A549 (cell line): ENCODE measurements at regions not wholly inside any gene's neighbourhood (a gene's known extent, or its start where the extent isn't known, plus 50 kb on each side); places are given as distances from the start of the nearest gene placed in this dataset.
A peak's percentile ranks its signal among the peaks of the same experiment; 100 is the strongest.

Experiments used
- ATAC-seq, 2 experiments: fragments of 200-7000 bp in 1 of 2; fragments of >200 bp in 1 of 2; cut with Nextera tagmentation in 1 of 2; cut with Tn5 transposase in 1 of 2; 3 replicates each; pipeline versions ENCODE4 v1.8.0 to v1.9.1; 2018 to 2020; ENCODE audit warnings: mild to moderate bottlenecking in 1 of 2, moderate library complexity in 1 of 2
- CTCF ChIA-PET: fragments of 300-600 bp; sonication (Branson Sonifier 250); formaldehyde crosslinking; extraction: SDS; loops from one replicate; lab custom pipeline; 2021; ENCODE audit warnings: antibody characterized with exemption, inconsistent platforms; lab: Yijun Ruan, JAX
- POLR2A ChIA-PET: fragments of 350-600 bp; formaldehyde crosslinking; extraction: SDS; loops from one replicate; lab custom pipeline; 2021; ENCODE audit warnings: antibody characterized with exemption, inconsistent platforms; lab: Yijun Ruan, JAX
- DNase-seq, 2 experiments: peaks; one replicate each; pipeline versions ENCODE4 v3.0.0 to v3.0.0-alpha.2; 2011 to 2016; ENCODE audit warnings: low read depth in 1 of 2, low spot score in 1 of 2
- FAIRE-seq: peaks from 2 replicates; lab custom pipeline; 2011; peaks lifted over from hg19 to GRCh38; lab: Jason Lieb, UNC
- H3K27ac ChIP-seq, 2 experiments: fragments of >200 bp; sonication (Bioruptor Twin); formaldehyde crosslinking; 3 replicates each; pipeline ENCODE4 v1.5.1; 2016 to 2017
- H3K4me1 ChIP-seq: fragments of >200 bp; sonication (Bioruptor Twin); formaldehyde crosslinking; 3 replicates; pipeline ENCODE4 v1.6.1; 2016
- H3K4me2 ChIP-seq: fragments of >200 bp; sonication (Bioruptor Twin); formaldehyde crosslinking; 3 replicates; pipeline ENCODE4 v1.6.1; 2016
- H3K4me3 ChIP-seq: fragments of >200 bp; sonication (Bioruptor Twin); formaldehyde crosslinking; 3 replicates; pipeline ENCODE4 v1.5.1; 2016
- H3K9me3 ChIP-seq: fragments of >200 bp; sonication (Bioruptor Twin); formaldehyde crosslinking; 3 replicates; pipeline ENCODE4 v1.6.1; 2016
- BCL3 ChIP-seq: fragments of >200 bp; sonication (Bioruptor Twin); formaldehyde crosslinking; IDR thresholded peaks from 3 replicates; pipeline ENCODE4 v1.6.1; 2016
- CBX2 ChIP-seq: fragments of 200-600 bp; sonication (generic); IDR thresholded peaks from 2 replicates; pipeline ENCODE4 v1.6.1; 2016; ENCODE audit warnings: low read depth, mild to moderate bottlenecking, borderline replicate concordance
- CHD2 ChIP-seq: fragments of 150-350 bp; IDR thresholded peaks from 2 replicates; pipeline ENCODE4 v1.6.1; 2014; ENCODE audit warnings: low read length; ENCODE audit not compliant: partially characterized antibody
- EP300 ChIP-seq, 2 experiments: fragments of >200 bp; sonication (Bioruptor Twin); formaldehyde crosslinking; IDR thresholded peaks; 2 replicates in 1 of 2; 3 replicates in 1 of 2; pipeline ENCODE4 v1.6.1; 2016 to 2017
- FOSL2 ChIP-seq, 2 experiments: fragments of 450-650 bp in 1 of 2; fragments of >200 bp in 1 of 2; sonication (Bioruptor Twin) in 1 of 2; formaldehyde crosslinking; IDR thresholded peaks; 2 replicates each; pipeline versions ENCODE4 v1.5.0 to v1.6.1; 2016 to 2020; ENCODE audit warnings: mild to moderate bottlenecking in 1 of 2, moderate library complexity in 1 of 2
- FOXS1 ChIP-seq: fragments of 250-450 bp; sonication (Bioruptor Pico); IDR thresholded peaks from 2 replicates; pipeline ENCODE4 v1.5.0; 2020; ENCODE audit warnings: mild to moderate bottlenecking, moderate library complexity
- GATA3 ChIP-seq: IDR thresholded peaks from 2 replicates; pipeline ENCODE4 v1.6.1; 2012; ENCODE audit warnings: borderline replicate concordance
- HDAC2 ChIP-seq: fragments of 200-600 bp; sonication (generic); IDR thresholded peaks from 2 replicates; pipeline ENCODE4 v1.6.1; 2016
- HOXB13 ChIP-seq: fragments of 250-450 bp; sonication (Bioruptor Pico); IDR thresholded peaks from 2 replicates; pipeline ENCODE4 v1.5.0; 2020; ENCODE audit warnings: low read depth, mild to moderate bottlenecking, moderate library complexity
- MAFK ChIP-seq: fragments of 450-650 bp; IDR thresholded peaks from 2 replicates; pipeline ENCODE4 v1.6.1; 2014; ENCODE audit not compliant: partially characterized antibody
- NFE2L2 ChIP-seq: fragments of 150-350 bp; conservative IDR thresholded peaks from 2 replicates; pipeline ENCODE4 v1.6.1; 2014; ENCODE audit warnings: low read length
- NPAS2 ChIP-seq: fragments of 250-450 bp; sonication (Bioruptor Pico); IDR thresholded peaks from 2 replicates; pipeline ENCODE4 v1.8.0; 2022; ENCODE audit warnings: mild to moderate bottlenecking, moderate library complexity, borderline replicate concordance
- POLR2A ChIP-seq: IDR thresholded peaks from 2 replicates; pipeline ENCODE4 v1.6.1; 2012; ENCODE audit warnings: mild to moderate bottlenecking, low read length
- RAD21 ChIP-seq, 2 experiments: fragments of >200 bp in 1 of 2; sonication (Bioruptor Twin) in 1 of 2; formaldehyde crosslinking in 1 of 2; IDR thresholded peaks in 1 of 2; conservative IDR thresholded peaks in 1 of 2; 2 replicates in 1 of 2; 3 replicates in 1 of 2; pipeline ENCODE4 v1.6.1; 2012 to 2018; ENCODE audit warnings: inconsistent platforms in 1 of 2
- RFX5 ChIP-seq: fragments of 450-650 bp; IDR thresholded peaks from 2 replicates; pipeline ENCODE4 v1.7.1; 2014; ENCODE audit warnings: antibody characterized with exemption, mild to moderate bottlenecking, moderate library complexity
- SREBF2 ChIP-seq: fragments of 450-650 bp; IDR thresholded peaks from 2 replicates; pipeline ENCODE4 v1.6.1; 2014; ENCODE audit warnings: mild to moderate bottlenecking, moderate library complexity
- TP53 ChIP-seq: fragments of 250-450 bp; sonication (Bioruptor Pico); IDR thresholded peaks from 2 replicates; pipeline ENCODE4 v1.5.0; 2021; ENCODE audit warnings: mild to moderate bottlenecking, moderate library complexity
- ZC3H11A ChIP-seq: fragments of 450-650 bp; IDR thresholded peaks from 2 replicates; pipeline ENCODE4 v1.6.1; 2014; ENCODE audit warnings: antibody characterized with exemption, mild to moderate bottlenecking
- ZFP36 ChIP-seq: fragments of 450-650 bp; IDR thresholded peaks from 2 replicates; pipeline ENCODE4 v1.6.1; 2014; ENCODE audit warnings: borderline replicate concordance; ENCODE audit not compliant: partially characterized antibody
- ZNF302 ChIP-seq: fragments of 250-450 bp; sonication (Bioruptor Pico); IDR thresholded peaks from 2 replicates; pipeline ENCODE4 v1.9.0; 2021; ENCODE audit warnings: inconsistent platforms, mild to moderate bottlenecking, moderate library complexity
- ZSCAN20 ChIP-seq: fragments of 250-450 bp; sonication (Bioruptor Pico); IDR thresholded peaks from 2 replicates; pipeline ENCODE4 v1.8.0; 2022; ENCODE audit warnings: mild to moderate bottlenecking, moderate library complexity
- WGBS: methylation state at CpG from one replicate; pipeline ENCODE4 v1.1.6; 2017; ENCODE audit errors: missing lambda C conversion rate; 5-methylcytosine and 5-hydroxymethylcytosine counted together
- TF ChIP-seq, protein P1 (sequence below): fragments of 450-650 bp; IDR thresholded peaks from 2 replicates; pipeline ENCODE4 v1.6.1; 2014; ENCODE audit warnings: antibody characterized with exemption
- TF ChIP-seq, protein P2 (sequence below): fragments of >200 bp; sonication (Bioruptor Twin); formaldehyde crosslinking; IDR thresholded peaks from 2 replicates; pipeline ENCODE4 v1.6.1; 2016
- TF ChIP-seq, protein P3 (sequence below): fragments of >200 bp; sonication (Bioruptor Twin); formaldehyde crosslinking; IDR thresholded peaks from 3 replicates; pipeline ENCODE4 v1.5.1; 2016
- TF ChIP-seq, protein P4 (sequence below): fragments of 200-600 bp; sonication (generic); IDR thresholded peaks from 2 replicates; pipeline ENCODE4 v1.6.1; 2016; ENCODE audit warnings: antibody characterized with exemption, mild to moderate bottlenecking, moderate library complexity

- H3K27ac ChIP-seq = peak overlapping the region; percentile 38 to 69; a peak in 4 of 6 replicates
- peaks cover 4% of the 10 kb centered on the region; the same call in 1 of the 3 replicates for H3K4me1 ChIP-seq
- no peak overlapping the region for H3K4me2 ChIP-seq
- WGBS = 100% methylated on average over 2 of the region's 4 CpGs
- no peaks in the 10 kb centered on the region for H3K9me3 ChIP-seq
- ChIA-PET CTCF (interaction anchor here (0.6 to 1.2 kb wide), 2 partner anchors 35 to 83 kb away, joined by 3 read pairs; no protein-coding TSS in a partner anchor), POLR2A (no interaction called here)
- no peak for ATAC-seq
- FAIRE-seq = no peak
- DNase-seq = no peak
- no peak for TF ChIP-seq RFX5
- TF ChIP-seq NFE2L2 = no peak
- TF ChIP-seq HOXB13 (CRISPR knock-in tag) = no peak
- TF ChIP-seq ZC3H11A = no peak
- no peak for TF ChIP-seq ZNF302 (CRISPR knock-in tag)
- TF ChIP-seq ZSCAN20 (CRISPR knock-in tag) = no peak
- no peak for TF ChIP-seq GATA3
- no peak for TF ChIP-seq CHD2
- no peak for TF ChIP-seq BCL3
- H3K4me3 ChIP-seq = no peak overlapping the region
Observed at GRCh38 chr9:89686621-89687020, 81.8 kb downstream of the GADD45G start.

GRCh38 chr9:89687188-89687587 is 82.4 kb downstream of the GADD45G start:
- CTCF ChIA-PET = no interaction called here

More at GRCh38 chr9:89687188-89687587, 82.4 kb downstream of the GADD45G start:
- TF ChIP-seq RFX5 = no peak
- no peak for TF ChIP-seq SREBF2
- TF ChIP-seq, protein P1, sequence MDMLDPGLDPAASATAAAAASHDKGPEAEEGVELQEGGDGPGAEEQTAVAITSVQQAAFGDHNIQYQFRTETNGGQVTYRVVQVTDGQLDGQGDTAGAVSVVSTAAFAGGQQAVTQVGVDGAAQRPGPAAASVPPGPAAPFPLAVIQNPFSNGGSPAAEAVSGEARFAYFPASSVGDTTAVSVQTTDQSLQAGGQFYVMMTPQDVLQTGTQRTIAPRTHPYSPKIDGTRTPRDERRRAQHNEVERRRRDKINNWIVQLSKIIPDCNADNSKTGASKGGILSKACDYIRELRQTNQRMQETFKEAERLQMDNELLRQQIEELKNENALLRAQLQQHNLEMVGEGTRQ = no peak
- TF ChIP-seq NFE2L2 = no peak
- no peak for TF ChIP-seq FOXS1
- no peak for TF ChIP-seq GATA3
- TF ChIP-seq RAD21 (conservative IDR thresholded peaks at IDR 0.05 in 1 of 2, IDR thresholded peaks at IDR 0.05 in 1 of 2) = no peak
- TF ChIP-seq, protein P2, sequence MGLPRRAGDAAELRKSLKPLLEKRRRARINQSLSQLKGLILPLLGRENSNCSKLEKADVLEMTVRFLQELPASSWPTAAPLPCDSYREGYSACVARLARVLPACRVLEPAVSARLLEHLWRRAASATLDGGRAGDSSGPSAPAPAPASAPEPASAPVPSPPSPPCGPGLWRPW = no peak
- TF ChIP-seq FOSL2 (IDR thresholded peaks at IDR 0.05) = no peak
- TF ChIP-seq FOSL2 (CRISPR knock-in tag; IDR thresholded peaks at IDR 0.05) = no peak
- no peak for TF ChIP-seq POLR2A
- no peak for TF ChIP-seq TP53 (CRISPR knock-in tag)
- TF ChIP-seq MAFK = no peak
- no peak for TF ChIP-seq EP300 (IDR thresholded peaks at IDR 0.05)
- TF ChIP-seq NPAS2 (CRISPR knock-in tag) = no peak
- TF ChIP-seq HDAC2 = no peak
- TF ChIP-seq ZFP36 = no peak
- no peak for TF ChIP-seq HOXB13 (CRISPR knock-in tag)
- TF ChIP-seq, protein P3, sequence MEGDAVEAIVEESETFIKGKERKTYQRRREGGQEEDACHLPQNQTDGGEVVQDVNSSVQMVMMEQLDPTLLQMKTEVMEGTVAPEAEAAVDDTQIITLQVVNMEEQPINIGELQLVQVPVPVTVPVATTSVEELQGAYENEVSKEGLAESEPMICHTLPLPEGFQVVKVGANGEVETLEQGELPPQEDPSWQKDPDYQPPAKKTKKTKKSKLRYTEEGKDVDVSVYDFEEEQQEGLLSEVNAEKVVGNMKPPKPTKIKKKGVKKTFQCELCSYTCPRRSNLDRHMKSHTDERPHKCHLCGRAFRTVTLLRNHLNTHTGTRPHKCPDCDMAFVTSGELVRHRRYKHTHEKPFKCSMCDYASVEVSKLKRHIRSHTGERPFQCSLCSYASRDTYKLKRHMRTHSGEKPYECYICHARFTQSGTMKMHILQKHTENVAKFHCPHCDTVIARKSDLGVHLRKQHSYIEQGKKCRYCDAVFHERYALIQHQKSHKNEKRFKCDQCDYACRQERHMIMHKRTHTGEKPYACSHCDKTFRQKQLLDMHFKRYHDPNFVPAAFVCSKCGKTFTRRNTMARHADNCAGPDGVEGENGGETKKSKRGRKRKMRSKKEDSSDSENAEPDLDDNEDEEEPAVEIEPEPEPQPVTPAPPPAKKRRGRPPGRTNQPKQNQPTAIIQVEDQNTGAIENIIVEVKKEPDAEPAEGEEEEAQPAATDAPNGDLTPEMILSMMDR = no peak
- TF ChIP-seq, protein P4, sequence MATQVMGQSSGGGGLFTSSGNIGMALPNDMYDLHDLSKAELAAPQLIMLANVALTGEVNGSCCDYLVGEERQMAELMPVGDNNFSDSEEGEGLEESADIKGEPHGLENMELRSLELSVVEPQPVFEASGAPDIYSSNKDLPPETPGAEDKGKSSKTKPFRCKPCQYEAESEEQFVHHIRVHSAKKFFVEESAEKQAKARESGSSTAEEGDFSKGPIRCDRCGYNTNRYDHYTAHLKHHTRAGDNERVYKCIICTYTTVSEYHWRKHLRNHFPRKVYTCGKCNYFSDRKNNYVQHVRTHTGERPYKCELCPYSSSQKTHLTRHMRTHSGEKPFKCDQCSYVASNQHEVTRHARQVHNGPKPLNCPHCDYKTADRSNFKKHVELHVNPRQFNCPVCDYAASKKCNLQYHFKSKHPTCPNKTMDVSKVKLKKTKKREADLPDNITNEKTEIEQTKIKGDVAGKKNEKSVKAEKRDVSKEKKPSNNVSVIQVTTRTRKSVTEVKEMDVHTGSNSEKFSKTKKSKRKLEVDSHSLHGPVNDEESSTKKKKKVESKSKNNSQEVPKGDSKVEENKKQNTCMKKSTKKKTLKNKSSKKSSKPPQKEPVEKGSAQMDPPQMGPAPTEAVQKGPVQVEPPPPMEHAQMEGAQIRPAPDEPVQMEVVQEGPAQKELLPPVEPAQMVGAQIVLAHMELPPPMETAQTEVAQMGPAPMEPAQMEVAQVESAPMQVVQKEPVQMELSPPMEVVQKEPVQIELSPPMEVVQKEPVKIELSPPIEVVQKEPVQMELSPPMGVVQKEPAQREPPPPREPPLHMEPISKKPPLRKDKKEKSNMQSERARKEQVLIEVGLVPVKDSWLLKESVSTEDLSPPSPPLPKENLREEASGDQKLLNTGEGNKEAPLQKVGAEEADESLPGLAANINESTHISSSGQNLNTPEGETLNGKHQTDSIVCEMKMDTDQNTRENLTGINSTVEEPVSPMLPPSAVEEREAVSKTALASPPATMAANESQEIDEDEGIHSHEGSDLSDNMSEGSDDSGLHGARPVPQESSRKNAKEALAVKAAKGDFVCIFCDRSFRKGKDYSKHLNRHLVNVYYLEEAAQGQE = no peak
- no peak for TF ChIP-seq CBX2
- no peak for DNase-seq
- H3K9me3 ChIP-seq = no peaks in the 10 kb centered on the region
- no peak overlapping the region; a peak in 1 of 6 replicates for H3K27ac ChIP-seq
- FAIRE-seq = no peak
- peaks cover 4% of the 10 kb centered on the region; the same call in 1 of the 3 replicates for H3K4me1 ChIP-seq
- no peak overlapping the region for H3K4me3 ChIP-seq
- no peak for ATAC-seq
- WGBS = 78% methylated on average over 3 of the region's 3 CpGs
- POLR2A ChIA-PET = no interaction called here
- no peak overlapping the region for H3K4me2 ChIP-seq
